ENCODE measurements at regions not wholly inside any gene's neighbourhood (a gene's known extent, or its start where the extent isn't known, plus 50 kb on each side); places are given as distances from the start of the nearest gene placed in this dataset.

- H3K4me3 ChIP-seq (ENCODE audit: low read depth in 2 of 2, low read length in 1 of 2): no peak overlapping the region
- H3K27ac ChIP-seq (ENCODE audit: low read depth in 2 of 2, low read length in 1 of 2): no peak overlapping the region
- POLR2A ChIA-PET: no interaction called here
- no peaks in the 10 kb centered on the region for H3K9me3 ChIP-seq
- CTCF ChIA-PET: interaction anchor here (0.6 to 1.4 kb wide), 3 partner anchors 36 to 281 kb away, joined by 3 to 4 read pairs (median 3); no protein-coding TSS in a partner anchor
- no peaks in the 10 kb centered on the region for H3K36me3 ChIP-seq (replicated peaks in 1 of 2; ENCODE audit: control insufficient read depth in 1 of 2, insufficient read depth in 2 of 2, low read length in 1 of 2)
- H2AFZ ChIP-seq (ENCODE audit: low read depth): no peak overlapping the region
- H3K9ac ChIP-seq: no peak overlapping the region
- TF ChIP-seq CHD2 (IDR thresholded peaks at IDR 0.05; ENCODE audit: low read length, partially characterized antibody) (no peak), TEAD4 (IDR thresholded peaks at IDR 0.05; ENCODE audit: borderline replicate concordance, insufficient read depth) (no peak), FOSL2 (IDR thresholded peaks at IDR 0.05; ENCODE audit: borderline replicate concordance, low read depth) (no peak), NRF1 (IDR thresholded peaks at IDR 0.05; ENCODE audit: low read depth, low read length) (no peak), POLR2AphosphoS5 (IDR thresholded peaks at IDR 0.05; ENCODE audit: low read depth, low read length) (no peak), RXRA (IDR thresholded peaks at IDR 0.05; ENCODE audit: borderline replicate concordance, low read depth) (no peak), EZH2phosphoT487 (IDR thresholded peaks at IDR 0.05; ENCODE audit: borderline replicate concordance, low read depth) (no peak), GABPA (IDR thresholded peaks at IDR 0.05; ENCODE audit: low read depth) (no peak), YY1 (IDR thresholded peaks at IDR 0.05; ENCODE audit: low read depth) (no peak), SMC3 (IDR thresholded peaks at IDR 0.05; ENCODE audit: low read depth, low read length) (no peak)
- TF ChIP-seq, protein P1, sequence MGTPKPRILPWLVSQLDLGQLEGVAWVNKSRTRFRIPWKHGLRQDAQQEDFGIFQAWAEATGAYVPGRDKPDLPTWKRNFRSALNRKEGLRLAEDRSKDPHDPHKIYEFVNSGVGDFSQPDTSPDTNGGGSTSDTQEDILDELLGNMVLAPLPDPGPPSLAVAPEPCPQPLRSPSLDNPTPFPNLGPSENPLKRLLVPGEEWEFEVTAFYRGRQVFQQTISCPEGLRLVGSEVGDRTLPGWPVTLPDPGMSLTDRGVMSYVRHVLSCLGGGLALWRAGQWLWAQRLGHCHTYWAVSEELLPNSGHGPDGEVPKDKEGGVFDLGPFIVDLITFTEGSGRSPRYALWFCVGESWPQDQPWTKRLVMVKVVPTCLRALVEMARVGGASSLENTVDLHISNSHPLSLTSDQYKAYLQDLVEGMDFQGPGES (IDR thresholded peaks at IDR 0.05; ENCODE audit: low read depth, low read length): no peak
- TF ChIP-seq, protein P2, sequence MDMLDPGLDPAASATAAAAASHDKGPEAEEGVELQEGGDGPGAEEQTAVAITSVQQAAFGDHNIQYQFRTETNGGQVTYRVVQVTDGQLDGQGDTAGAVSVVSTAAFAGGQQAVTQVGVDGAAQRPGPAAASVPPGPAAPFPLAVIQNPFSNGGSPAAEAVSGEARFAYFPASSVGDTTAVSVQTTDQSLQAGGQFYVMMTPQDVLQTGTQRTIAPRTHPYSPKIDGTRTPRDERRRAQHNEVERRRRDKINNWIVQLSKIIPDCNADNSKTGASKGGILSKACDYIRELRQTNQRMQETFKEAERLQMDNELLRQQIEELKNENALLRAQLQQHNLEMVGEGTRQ (IDR thresholded peaks at IDR 0.05; ENCODE audit: borderline replicate concordance, low read depth, low read length): no peak
- TF ChIP-seq, protein P3, sequence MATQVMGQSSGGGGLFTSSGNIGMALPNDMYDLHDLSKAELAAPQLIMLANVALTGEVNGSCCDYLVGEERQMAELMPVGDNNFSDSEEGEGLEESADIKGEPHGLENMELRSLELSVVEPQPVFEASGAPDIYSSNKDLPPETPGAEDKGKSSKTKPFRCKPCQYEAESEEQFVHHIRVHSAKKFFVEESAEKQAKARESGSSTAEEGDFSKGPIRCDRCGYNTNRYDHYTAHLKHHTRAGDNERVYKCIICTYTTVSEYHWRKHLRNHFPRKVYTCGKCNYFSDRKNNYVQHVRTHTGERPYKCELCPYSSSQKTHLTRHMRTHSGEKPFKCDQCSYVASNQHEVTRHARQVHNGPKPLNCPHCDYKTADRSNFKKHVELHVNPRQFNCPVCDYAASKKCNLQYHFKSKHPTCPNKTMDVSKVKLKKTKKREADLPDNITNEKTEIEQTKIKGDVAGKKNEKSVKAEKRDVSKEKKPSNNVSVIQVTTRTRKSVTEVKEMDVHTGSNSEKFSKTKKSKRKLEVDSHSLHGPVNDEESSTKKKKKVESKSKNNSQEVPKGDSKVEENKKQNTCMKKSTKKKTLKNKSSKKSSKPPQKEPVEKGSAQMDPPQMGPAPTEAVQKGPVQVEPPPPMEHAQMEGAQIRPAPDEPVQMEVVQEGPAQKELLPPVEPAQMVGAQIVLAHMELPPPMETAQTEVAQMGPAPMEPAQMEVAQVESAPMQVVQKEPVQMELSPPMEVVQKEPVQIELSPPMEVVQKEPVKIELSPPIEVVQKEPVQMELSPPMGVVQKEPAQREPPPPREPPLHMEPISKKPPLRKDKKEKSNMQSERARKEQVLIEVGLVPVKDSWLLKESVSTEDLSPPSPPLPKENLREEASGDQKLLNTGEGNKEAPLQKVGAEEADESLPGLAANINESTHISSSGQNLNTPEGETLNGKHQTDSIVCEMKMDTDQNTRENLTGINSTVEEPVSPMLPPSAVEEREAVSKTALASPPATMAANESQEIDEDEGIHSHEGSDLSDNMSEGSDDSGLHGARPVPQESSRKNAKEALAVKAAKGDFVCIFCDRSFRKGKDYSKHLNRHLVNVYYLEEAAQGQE (IDR thresholded peaks at IDR 0.05; ENCODE audit: low read depth, low read length): no peak
- no peaks in the 10 kb centered on the region for H3K9me2 ChIP-seq
- 4% methylated on average over 3 of the region's 3 CpGs for WGBS (ENCODE audit: low lambda C conversion rate)
- no peak overlapping the region for H3K4me2 ChIP-seq
- H4K20me1 ChIP-seq (ENCODE audit: insufficient read depth): no peaks in the 10 kb centered on the region
- no peaks in the 10 kb centered on the region for H3F3A ChIP-seq (replicated peaks; ENCODE audit: insufficient read depth)
- DNase-seq: no peak
- H3K27me3 ChIP-seq (ENCODE audit: insufficient read depth): no peaks in the 10 kb centered on the region
- H3K79me2 ChIP-seq (ENCODE audit: insufficient read depth): no peaks in the 10 kb centered on the region
- H3K4me1 ChIP-seq (ENCODE audit: control insufficient read depth in 1 of 2, insufficient read depth in 2 of 2, low read depth in 1 of 2, low read length in 1 of 2): no peaks in the 10 kb centered on the region
These were observed 218.3 kb downstream of the HHIPL2 start for GRCh38 chr1:222329493-222330045.
